Activated CD4-positive, alpha-beta memory T cell treated with anti-CD3 and anti-CD28 coated beads, Interleukin-2, amount 10 ng/mL, durations not matched to agents 7 days and 5 days (primary cell): ENCODE measurements at regions not wholly inside any gene's neighbourhood (a gene's known extent, or its start where the extent isn't known, plus 50 kb on each side); places are given as distances from the start of the nearest gene placed in this dataset.
"Not testable (repeated sequence)": the region's sequence is repeated elsewhere in the genome, so short reads cannot be mapped to it uniquely, and the experiment has no call there.

Experiments used
- CTCF ChIA-PET: fragments of 350-600 bp; sonication (Branson Sonifier 250); formaldehyde crosslinking; loops from one replicate; lab custom pipeline; 2021; ENCODE audit warnings: antibody characterized with exemption, inconsistent platforms; lab: Charles Lee
- POLR2A ChIA-PET: fragments of 350-600 bp; sonication (Branson Sonifier 250); formaldehyde crosslinking; loops from one replicate; lab custom pipeline; 2021; ENCODE audit warnings: antibody characterized with exemption; lab: Charles Lee
- DNase-seq: peaks from one replicate; pipeline ENCODE4 v3.0.0-alpha.2; 2020
- H3K27ac Mint-ChIP-seq: one replicate; pipeline ENCODE4 v1.8.0; 2021; ENCODE audit warnings: mild to moderate bottlenecking, mixed read lengths
- H3K27me3 Mint-ChIP-seq: one replicate; pipeline ENCODE4 v1.8.0; 2021; ENCODE audit warnings: mixed read lengths
- H3K36me3 Mint-ChIP-seq: one replicate; pipeline ENCODE4 v1.8.0; 2021; ENCODE audit warnings: low read depth, mixed read lengths
- H3K4me1 Mint-ChIP-seq: one replicate; pipeline ENCODE4 v1.8.0; 2021; ENCODE audit warnings: mixed read lengths
- H3K4me3 Mint-ChIP-seq: one replicate; pipeline ENCODE4 v1.8.0; 2021; ENCODE audit warnings: mild to moderate bottlenecking, mixed read lengths
- H3K9me3 Mint-ChIP-seq: one replicate; pipeline ENCODE4 v1.8.0; 2021; ENCODE audit warnings: mixed read lengths

- H3K27me3 Mint-ChIP-seq = no peaks in the 10 kb centered on the region
- no peak overlapping the region for H3K4me3 Mint-ChIP-seq
- CTCF ChIA-PET = no interaction called here
- no peaks in the 10 kb centered on the region for H3K36me3 Mint-ChIP-seq
- H3K27ac Mint-ChIP-seq = no peak overlapping the region
- POLR2A ChIA-PET = no interaction called here
- peaks cover 4% of the 10 kb centered on the region for H3K9me3 Mint-ChIP-seq
- no peak for DNase-seq
- no peaks in the 10 kb centered on the region for H3K4me1 Mint-ChIP-seq
Measured at GRCh38 chr6:23537828-23538227, 588.2 kb upstream of the NRSN1 start.

DNA sequence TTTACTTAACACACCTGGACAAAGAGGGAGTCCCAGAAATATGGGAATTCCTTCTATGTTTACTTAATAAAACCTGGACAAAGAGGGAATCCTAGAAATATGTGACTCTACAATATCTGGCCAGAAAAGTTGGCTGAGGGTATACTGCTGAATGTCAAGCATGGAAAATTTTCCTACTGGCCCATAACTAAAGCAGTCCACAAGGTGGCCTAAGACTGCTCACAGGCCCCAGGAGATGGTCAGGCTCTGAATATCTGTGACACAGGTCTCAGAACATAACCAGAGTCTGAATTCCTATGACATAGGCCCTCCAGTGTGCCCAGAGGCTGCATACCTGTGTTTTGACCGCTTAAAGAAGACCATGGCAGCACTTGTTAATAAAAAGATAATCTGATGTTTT is 578.2 kb upstream of the NRSN1 start:
- H3K27ac Mint-ChIP-seq = no peak overlapping the region
- POLR2A ChIA-PET = no interaction called here
- H3K9me3 Mint-ChIP-seq = no peaks in the 10 kb centered on the region
- no peaks in the 10 kb centered on the region for H3K27me3 Mint-ChIP-seq
- H3K4me3 Mint-ChIP-seq = no peak overlapping the region
- CTCF ChIA-PET = no interaction called here
- no peak for DNase-seq
- no peaks in the 10 kb centered on the region for H3K36me3 Mint-ChIP-seq
- H3K4me1 Mint-ChIP-seq = no peaks in the 10 kb centered on the region

- H3K27me3 Mint-ChIP-seq, DNase-seq, H3K9me3 Mint-ChIP-seq, H3K27ac Mint-ChIP-seq, CTCF ChIA-PET, H3K4me1 Mint-ChIP-seq, H3K4me3 Mint-ChIP-seq, H3K36me3 Mint-ChIP-seq, POLR2A ChIA-PET: not testable (repeated sequence)
Measured at GRCh38 chr6:23554953-23555352, 571.1 kb upstream of the NRSN1 start.

DNA sequence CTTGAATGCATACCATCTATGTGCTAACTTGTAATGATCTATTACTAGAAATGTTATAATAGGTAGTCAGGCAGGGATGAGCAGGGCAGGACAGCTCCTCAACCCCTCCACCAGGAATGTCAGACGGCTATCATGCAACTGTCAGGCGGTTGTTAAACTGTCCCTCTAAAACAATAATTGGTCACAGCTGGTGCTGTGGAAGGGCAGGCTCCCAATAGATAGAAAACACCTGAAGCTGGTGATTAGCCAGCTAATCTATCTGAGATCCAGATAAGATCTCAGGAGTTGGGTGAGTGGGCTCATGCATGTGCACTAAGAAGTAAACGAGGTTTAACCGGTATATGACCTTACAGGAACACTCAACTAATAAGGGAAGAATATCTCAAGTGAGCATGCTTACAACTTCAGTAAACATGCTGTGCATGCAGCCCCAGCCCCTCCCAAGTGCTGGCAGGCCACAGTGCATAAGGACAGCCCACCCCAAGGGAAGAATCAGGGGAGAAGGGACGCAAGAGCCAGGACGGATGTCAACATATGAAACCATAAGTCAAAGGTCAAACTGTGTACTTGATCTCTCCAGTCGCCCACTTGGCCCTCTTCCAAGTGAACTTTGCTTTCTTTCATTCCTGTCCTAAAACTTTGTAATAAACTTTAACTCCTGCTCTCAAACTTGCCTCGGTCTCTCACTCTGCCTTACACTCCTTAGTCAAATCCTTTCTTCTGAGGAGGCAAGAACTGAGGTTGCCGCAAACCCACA is 566.2 kb upstream of the NRSN1 start:
- ChIA-PET POLR2A (no interaction called here), CTCF (no interaction called here)
- Mint-ChIP-seq H3K27ac (no peak overlapping the region), H3K36me3 (no peaks in the 10 kb centered on the region), H3K4me3 (no peak overlapping the region), H3K9me3 (peaks cover 21% of the 10 kb centered on the region), H3K27me3 (no peaks in the 10 kb centered on the region), H3K4me1 (no peaks in the 10 kb centered on the region)
- no peak for DNase-seq

GRCh38 chr6:23561732-23562131 is 564.3 kb upstream of the NRSN1 start:
- H3K36me3 Mint-ChIP-seq = no peaks in the 10 kb centered on the region
- H3K27me3 Mint-ChIP-seq = no peaks in the 10 kb centered on the region
- CTCF ChIA-PET = no interaction called here
- peaks cover 14% of the 10 kb centered on the region for H3K9me3 Mint-ChIP-seq
- H3K27ac Mint-ChIP-seq = no peak overlapping the region
- no peak overlapping the region for H3K4me3 Mint-ChIP-seq
- no peaks in the 10 kb centered on the region for H3K4me1 Mint-ChIP-seq
- POLR2A ChIA-PET = no interaction called here
- no peak for DNase-seq

DNA sequence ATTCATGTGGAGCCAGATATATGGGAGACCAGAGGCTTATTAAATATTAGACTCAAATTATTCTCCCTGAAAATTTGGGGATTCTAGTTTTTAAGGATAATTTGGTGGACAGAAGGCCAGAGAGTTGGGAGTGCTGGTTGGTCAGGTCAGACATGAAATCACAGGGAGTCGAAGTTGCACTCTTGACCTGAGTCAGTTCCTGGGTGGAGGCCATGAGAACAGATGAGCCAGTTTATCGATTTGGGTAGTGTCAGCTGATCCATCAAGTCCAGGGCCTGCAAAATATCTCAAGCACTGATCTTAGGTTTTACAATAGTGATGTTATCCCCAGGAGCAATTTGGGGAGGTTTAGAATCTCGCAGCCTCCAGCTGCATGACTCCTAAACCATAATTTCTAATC is 563.5 kb upstream of the NRSN1 start:
- H3K36me3 Mint-ChIP-seq = no peaks in the 10 kb centered on the region
- peaks cover 14% of the 10 kb centered on the region for H3K9me3 Mint-ChIP-seq
- ChIA-PET CTCF (no interaction called here), POLR2A (no interaction called here)
- H3K4me1 Mint-ChIP-seq = no peaks in the 10 kb centered on the region
- H3K27ac Mint-ChIP-seq = no peak overlapping the region
- no peaks in the 10 kb centered on the region for H3K27me3 Mint-ChIP-seq
- no peak for DNase-seq
- H3K4me3 Mint-ChIP-seq = no peak overlapping the region

DNA sequence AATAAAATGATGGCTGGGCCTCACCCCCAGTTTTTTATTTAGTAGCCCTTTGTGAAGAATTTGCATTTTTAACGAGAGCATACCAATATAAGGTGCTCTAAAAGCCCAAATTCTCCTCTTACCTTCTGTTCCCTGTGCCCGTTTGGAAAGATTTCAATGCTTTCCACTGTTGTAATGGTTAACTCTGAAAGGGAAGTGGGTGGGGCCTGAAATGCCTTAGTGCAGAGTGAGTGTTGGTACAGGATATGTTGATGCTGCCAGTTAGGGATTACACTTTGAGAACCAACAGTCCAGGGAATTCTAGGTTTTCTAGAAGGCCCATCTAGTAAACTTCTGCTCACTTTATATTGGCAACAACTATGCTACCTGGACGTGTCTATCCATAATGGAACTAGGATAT is 562.7 kb upstream of the NRSN1 start:
- no peak overlapping the region for H3K4me3 Mint-ChIP-seq
- H3K27me3 Mint-ChIP-seq = no peaks in the 10 kb centered on the region
- DNase-seq = no peak
- no peaks in the 10 kb centered on the region for H3K36me3 Mint-ChIP-seq
- H3K27ac Mint-ChIP-seq = no peak overlapping the region
- H3K4me1 Mint-ChIP-seq = no peaks in the 10 kb centered on the region
- H3K9me3 Mint-ChIP-seq = peaks cover 14% of the 10 kb centered on the region
- POLR2A ChIA-PET = no interaction called here
- CTCF ChIA-PET = no interaction called here

- DNase-seq = no peak
- ChIA-PET CTCF (no interaction called here), POLR2A (no interaction called here)
- no peaks in the 10 kb centered on the region for H3K27me3 Mint-ChIP-seq
- H3K36me3 Mint-ChIP-seq = no peaks in the 10 kb centered on the region
- H3K4me1 Mint-ChIP-seq = no peaks in the 10 kb centered on the region
- H3K9me3 Mint-ChIP-seq = peaks cover 13% of the 10 kb centered on the region
- no peak overlapping the region for H3K4me3 Mint-ChIP-seq
- H3K27ac Mint-ChIP-seq = no peak overlapping the region
Measured at GRCh38 chr6:23566418-23566817, 559.6 kb upstream of the NRSN1 start.

DNA sequence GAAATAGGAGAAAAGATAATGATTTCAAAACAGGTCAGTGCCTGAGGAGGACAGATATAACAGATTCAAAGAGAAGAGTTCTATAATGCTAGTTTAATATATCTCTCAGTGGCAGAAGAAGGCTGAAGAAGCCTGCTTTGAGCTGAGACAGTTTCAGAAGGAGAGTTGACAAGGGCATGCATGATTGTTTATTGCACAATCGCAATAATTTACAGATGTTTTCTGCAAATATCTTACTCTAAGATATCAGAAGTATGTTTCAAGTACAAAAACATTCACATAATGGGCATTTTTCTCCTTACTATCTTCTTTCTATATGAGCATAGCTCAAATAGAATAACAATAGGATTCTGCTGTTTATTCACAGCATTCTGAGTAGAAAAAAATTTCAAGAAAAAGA is 557.7 kb upstream of the NRSN1 start:
- H3K4me1 Mint-ChIP-seq = no peaks in the 10 kb centered on the region
- no peaks in the 10 kb centered on the region for H3K36me3 Mint-ChIP-seq
- no peak overlapping the region for H3K4me3 Mint-ChIP-seq
- no peaks in the 10 kb centered on the region for H3K27me3 Mint-ChIP-seq
- no peak for DNase-seq
- ChIA-PET POLR2A (interaction anchor here (1.0 kb wide), 1 partner anchor 38 kb away, joined by 3 read pairs; no protein-coding TSS in a partner anchor), CTCF (no interaction called here)
- no peak overlapping the region for H3K27ac Mint-ChIP-seq
- H3K9me3 Mint-ChIP-seq = peaks cover 7% of the 10 kb centered on the region

- ChIA-PET CTCF (no interaction called here), POLR2A (no interaction called here)
- no peak overlapping the region for H3K4me3 Mint-ChIP-seq
- no peaks in the 10 kb centered on the region for H3K27me3 Mint-ChIP-seq
- H3K36me3 Mint-ChIP-seq = no peaks in the 10 kb centered on the region
- DNase-seq = no peak
- peaks cover 2% of the 10 kb centered on the region for H3K9me3 Mint-ChIP-seq
- no peaks in the 10 kb centered on the region for H3K4me1 Mint-ChIP-seq
- H3K27ac Mint-ChIP-seq = no peak overlapping the region
Measured at GRCh38 chr6:23584134-23584763, 541.8 kb upstream of the NRSN1 start.

GRCh38 chr6:23587582-23587981 is 538.4 kb upstream of the NRSN1 start:
- ChIA-PET CTCF (no interaction called here), POLR2A (no interaction called here)
- no peak overlapping the region for H3K4me3 Mint-ChIP-seq
- H3K36me3 Mint-ChIP-seq = no peaks in the 10 kb centered on the region
- H3K27me3 Mint-ChIP-seq = no peaks in the 10 kb centered on the region
- no peak overlapping the region for H3K27ac Mint-ChIP-seq
- H3K4me1 Mint-ChIP-seq = no peaks in the 10 kb centered on the region
- DNase-seq = no peak
- peaks cover 2% of the 10 kb centered on the region for H3K9me3 Mint-ChIP-seq

GRCh38 chr6:23589811-23590210 is 536.2 kb upstream of the NRSN1 start:
- ChIA-PET CTCF (no interaction called here), POLR2A (no interaction called here)
- H3K9me3 Mint-ChIP-seq = peaks cover 4% of the 10 kb centered on the region
- H3K4me1 Mint-ChIP-seq = no peaks in the 10 kb centered on the region
- H3K27me3 Mint-ChIP-seq = no peaks in the 10 kb centered on the region
- no peak for DNase-seq
- H3K4me3 Mint-ChIP-seq = no peak overlapping the region
- no peak overlapping the region for H3K27ac Mint-ChIP-seq
- no peaks in the 10 kb centered on the region for H3K36me3 Mint-ChIP-seq

DNA sequence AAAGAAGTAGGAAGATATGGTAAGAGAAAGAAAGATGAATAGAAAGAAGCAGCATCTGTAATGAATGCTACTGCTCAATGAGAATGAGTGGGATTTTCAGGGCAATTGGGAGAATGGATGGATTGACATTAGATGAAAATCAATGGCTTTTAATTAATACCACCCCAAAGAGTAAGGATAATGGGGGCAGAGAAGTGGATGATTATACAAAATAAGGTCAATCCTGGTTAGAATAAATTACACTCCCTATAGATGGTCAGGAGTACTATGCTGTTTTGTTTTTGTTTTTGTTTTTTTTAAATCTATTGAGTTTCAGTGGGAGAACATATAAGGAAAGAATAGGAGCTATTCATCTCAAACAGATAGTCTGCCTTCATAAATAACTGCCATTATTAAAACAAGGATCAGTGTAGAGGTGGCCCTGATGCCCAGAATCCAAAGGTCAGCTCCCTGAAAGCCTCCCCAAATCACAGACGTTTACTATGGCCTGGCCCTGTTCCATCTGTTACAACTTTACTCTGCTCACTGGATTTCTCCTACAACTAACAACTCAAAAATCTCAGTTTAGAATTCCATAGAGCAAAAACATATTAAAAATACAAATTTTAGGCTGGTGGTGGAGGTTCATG is 535.4 kb upstream of the NRSN1 start:
- Mint-ChIP-seq H3K27ac (no peak overlapping the region), H3K4me1 (no peaks in the 10 kb centered on the region)
- CTCF ChIA-PET = no interaction called here

GRCh38 chr6:23591761-23592160 is 534.3 kb upstream of the NRSN1 start:
- ChIA-PET CTCF (no interaction called here), POLR2A (no interaction called here)
- Mint-ChIP-seq H3K4me1 (no peaks in the 10 kb centered on the region), H3K9me3 (peaks cover 7% of the 10 kb centered on the region), H3K4me3 (no peak overlapping the region), H3K36me3 (no peaks in the 10 kb centered on the region), H3K27me3 (no peaks in the 10 kb centered on the region), H3K27ac (no peak overlapping the region)
- no peak for DNase-seq

More for the DNA sequence above, 535.4 kb upstream of the NRSN1 start:
- Mint-ChIP-seq H3K9me3 (peaks cover 6% of the 10 kb centered on the region), H3K4me3 (no peak overlapping the region), H3K36me3 (no peaks in the 10 kb centered on the region), H3K27me3 (no peaks in the 10 kb centered on the region)
- POLR2A ChIA-PET = no interaction called here
- no peak for DNase-seq
